Omental fat pad (tissue), 3 donors: ENCODE measurements at regions not wholly inside any gene's neighbourhood (a gene's known extent, or its start where the extent isn't known, plus 50 kb on each side); places are given as distances from the start of the nearest gene placed in this dataset.
"Not testable (repeated sequence)": the region's sequence is repeated elsewhere in the genome, so short reads cannot be mapped to it uniquely, and the experiment has no call there.

Source experiments
- ATAC-seq: fragments of 150-250 bp; one replicate; pipeline ENCODE4 v1.9.1; 2016; ENCODE audit warnings: mild to moderate bottlenecking, moderate library complexity; ENCODE audit not compliant: low FRiP score
- DNase-seq: peaks from one replicate; pipeline ENCODE4 v3.0.0-alpha.2; 2019; ENCODE audit warnings: low spot score
- TF ChIP-seq, protein P1 (sequence below), 3 donors: fragments of 450-650 bp; IDR thresholded peaks; one replicate each; pipeline ENCODE4 v1.5.1; 2016 to 2017; ENCODE audit warnings: antibody characterized with exemption in 3 of 3, mild to moderate bottlenecking in 3 of 3, moderate library complexity in 2 of 3

DNA sequence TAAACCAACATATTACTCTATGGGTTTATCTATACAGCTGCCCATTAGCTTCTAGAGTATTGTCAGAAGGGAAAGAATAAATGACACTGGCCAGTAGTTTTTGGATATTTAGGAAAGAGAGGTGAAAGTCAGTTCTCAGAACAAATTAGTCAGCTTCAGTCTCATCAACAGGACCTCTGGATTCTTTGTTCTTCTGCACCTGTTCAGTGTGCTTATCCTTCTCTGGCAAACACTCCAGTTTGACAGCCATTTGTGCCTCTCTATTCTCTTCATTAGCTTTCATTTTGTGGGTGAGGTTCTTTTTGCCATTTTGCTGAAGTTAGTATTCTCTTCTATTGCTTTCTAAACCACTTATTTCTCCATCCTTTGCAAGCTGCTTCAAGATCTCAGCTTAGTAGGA lies 107.0 kb downstream of the PCDH18 start:
- ATAC-seq: no peak
- DNase-seq: no peak
- TF ChIP-seq, protein P1, sequence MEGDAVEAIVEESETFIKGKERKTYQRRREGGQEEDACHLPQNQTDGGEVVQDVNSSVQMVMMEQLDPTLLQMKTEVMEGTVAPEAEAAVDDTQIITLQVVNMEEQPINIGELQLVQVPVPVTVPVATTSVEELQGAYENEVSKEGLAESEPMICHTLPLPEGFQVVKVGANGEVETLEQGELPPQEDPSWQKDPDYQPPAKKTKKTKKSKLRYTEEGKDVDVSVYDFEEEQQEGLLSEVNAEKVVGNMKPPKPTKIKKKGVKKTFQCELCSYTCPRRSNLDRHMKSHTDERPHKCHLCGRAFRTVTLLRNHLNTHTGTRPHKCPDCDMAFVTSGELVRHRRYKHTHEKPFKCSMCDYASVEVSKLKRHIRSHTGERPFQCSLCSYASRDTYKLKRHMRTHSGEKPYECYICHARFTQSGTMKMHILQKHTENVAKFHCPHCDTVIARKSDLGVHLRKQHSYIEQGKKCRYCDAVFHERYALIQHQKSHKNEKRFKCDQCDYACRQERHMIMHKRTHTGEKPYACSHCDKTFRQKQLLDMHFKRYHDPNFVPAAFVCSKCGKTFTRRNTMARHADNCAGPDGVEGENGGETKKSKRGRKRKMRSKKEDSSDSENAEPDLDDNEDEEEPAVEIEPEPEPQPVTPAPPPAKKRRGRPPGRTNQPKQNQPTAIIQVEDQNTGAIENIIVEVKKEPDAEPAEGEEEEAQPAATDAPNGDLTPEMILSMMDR (IDR thresholded peaks at IDR 0.05): no peak

DNA sequence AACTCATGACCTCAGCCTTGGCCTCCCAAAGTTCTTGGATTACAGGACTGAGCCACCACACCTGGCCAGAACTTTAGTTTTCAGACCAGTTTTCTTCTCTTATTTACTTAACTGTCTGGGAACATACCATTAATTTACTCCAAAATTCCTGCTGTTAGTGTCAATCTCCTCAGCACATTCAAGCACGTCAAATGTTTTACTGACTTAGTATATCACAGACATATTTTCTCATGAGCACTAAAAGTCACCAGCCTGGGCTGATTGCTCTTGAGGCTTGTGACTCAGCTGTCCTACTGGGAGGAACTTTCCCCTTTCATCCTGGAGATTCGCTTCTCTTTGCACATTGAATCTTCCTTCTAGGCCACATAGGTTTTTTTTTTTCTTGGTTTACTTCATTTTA lies 109.6 kb downstream of the PCDH18 start:
- TF ChIP-seq, protein P1 (IDR thresholded peaks at IDR 0.05): no peak
- DNase-seq (no peak), ATAC-seq (no peak)

DNA sequence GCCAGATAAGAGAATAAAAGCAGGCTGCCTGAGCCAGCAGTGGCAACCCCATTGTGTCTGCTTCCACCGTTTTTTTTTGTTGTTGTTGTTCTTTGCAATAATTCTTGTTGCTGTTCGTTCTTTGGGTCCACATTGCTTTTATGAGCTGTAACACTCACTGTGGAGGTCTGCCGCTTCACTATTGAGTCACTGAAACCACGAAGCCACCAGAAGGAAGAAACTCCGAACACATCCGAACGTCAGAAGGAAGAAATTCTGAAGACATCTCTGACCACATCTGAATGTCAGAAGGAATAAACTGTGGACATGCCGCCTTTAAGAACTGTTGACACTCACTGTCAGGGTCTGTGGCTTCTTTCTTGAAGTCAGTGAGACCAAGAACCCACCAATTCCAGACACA lies 110.5 kb downstream of the PCDH18 start:
- no peak for ATAC-seq
- TF ChIP-seq, protein P1 (IDR thresholded peaks at IDR 0.05): no peak
- DNase-seq: no peak

DNA sequence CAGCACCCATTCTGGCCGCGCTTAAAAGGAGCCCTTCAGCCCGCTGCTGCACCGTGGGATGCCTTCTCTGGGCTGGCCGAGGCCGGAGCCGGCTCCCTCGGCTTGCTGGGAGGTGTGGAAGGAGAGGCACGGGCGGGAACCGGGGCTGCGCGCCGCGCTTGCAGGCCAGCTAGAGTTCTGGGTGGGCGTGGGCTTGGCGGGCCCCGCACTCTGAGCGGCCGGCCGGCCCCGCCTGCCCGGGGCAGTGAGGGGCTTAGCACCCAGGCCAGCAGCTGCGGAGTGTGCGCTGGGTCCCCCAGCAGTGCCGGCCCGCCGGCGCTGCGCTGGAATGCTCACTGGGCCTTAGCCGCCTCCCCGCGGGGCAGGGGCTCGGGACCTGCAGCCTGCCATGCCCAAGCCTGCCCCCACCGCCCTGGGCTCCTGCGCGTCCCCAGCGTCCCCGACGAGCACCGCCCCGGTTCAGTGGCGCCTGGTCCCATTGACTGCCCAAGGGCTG lies 111.3 kb downstream of the PCDH18 start:
- TF ChIP-seq, protein P1 (IDR thresholded peaks at IDR 0.05): no peak
- ATAC-seq (no peak), DNase-seq (no peak)

DNA sequence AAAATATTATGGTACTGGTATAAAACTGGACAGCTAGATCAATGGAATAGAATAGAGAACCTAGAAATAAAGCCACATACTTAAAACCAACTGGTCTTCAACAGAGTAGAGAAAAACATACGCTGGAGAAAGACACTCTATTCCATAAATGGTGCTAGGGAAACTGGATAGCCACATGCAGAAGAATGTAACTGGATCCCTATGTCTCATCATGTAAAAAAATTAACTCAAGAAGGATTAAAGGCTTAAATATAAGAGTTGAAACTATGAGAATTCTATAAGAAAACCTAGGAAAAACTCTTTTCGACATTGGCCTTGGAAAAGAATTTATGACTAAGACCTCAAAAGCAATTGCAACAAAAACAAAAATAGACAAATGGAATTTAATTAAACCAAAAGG lies 114.6 kb downstream of the PCDH18 start:
- ATAC-seq (no peak), DNase-seq (no peak)
- TF ChIP-seq, protein P1 (IDR thresholded peaks at IDR 0.05): no peak

DNA sequence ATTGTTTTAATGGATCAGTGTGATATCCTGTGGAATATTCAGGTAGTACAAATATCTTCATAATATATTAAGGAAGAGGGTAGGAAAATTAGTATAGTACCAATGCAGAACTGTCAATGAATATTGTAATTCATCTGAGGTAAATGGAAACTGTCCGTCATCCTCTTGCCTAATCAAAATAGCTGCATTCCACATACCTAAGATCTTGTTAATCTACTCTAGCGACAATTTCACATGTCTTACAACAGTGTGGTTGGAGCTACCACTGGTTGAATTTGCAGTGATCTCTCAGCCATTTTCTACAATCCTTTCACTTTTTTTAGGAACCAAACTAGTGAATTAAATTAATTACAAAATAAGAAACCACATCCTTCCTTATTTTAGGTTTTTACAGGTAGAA lies 117.5 kb downstream of the PCDH18 start:
- ATAC-seq: no peak
- DNase-seq: no peak
- TF ChIP-seq, protein P1 (IDR thresholded peaks at IDR 0.05): no peak

DNA sequence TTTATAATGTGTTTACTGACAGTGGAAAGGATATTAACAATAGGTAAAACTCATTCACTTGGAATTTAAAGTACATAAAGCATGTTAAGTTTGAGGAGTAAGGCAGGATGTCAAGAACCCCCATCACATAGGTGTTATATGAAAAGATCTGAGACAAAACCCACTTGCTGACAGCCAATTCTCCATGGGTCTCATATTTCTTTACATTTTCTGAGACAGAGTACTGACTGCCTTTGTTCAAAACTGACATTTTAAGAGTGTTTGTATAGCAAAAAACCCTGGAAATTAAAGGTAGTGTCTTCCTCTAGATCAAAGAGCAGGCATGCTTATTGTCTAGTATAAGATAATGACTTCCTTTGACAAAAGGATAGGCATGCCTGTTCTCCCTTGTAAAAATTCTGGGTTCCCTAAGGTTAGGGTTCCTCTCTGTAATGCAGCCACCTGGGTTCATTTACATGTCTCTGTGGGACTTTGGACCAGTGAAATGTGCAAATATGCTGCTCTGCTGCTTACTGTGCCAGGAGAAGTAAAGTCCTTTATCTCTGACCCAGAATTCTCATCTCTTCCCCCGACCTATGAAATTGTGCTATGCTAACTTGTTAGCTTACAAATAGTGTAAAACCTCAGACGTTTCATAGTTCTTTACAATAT lies 123.6 kb downstream of the PCDH18 start:
- no peak for ATAC-seq
- no peak for DNase-seq
- TF ChIP-seq, protein P1 (IDR thresholded peaks at IDR 0.05): no peak

DNA sequence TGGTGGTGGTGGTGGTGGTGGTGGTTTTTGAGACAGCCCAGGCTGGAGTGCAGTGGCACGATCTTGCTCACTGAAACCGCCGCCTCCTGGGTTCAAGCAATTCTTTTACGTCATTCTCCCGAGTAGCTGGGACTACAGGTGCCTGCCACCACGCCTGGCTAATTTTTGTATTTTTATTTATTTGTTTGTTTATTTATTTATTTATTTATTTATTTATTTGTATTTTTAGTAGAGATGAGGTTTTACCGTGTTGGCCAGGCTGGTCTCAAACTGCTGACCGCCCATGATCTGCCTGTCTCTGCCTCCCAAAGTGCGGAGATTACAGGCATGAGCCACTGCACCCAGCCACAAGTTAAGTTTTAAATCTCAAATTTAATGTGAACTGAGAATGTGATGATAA lies 126.5 kb downstream of the PCDH18 start:
- ATAC-seq, DNase-seq: not testable (repeated sequence)
